Kidney glomerular epithelial cell (primary cell): ENCODE measurements at regions not wholly inside any gene's neighbourhood (a gene's known extent, or its start where the extent isn't known, plus 50 kb on each side); places are given as distances from the start of the nearest gene placed in this dataset.
"Not testable (repeated sequence)": the region's sequence is repeated elsewhere in the genome, so short reads cannot be mapped to it uniquely, and the experiment has no call there.

Source experiments
- DNase-seq: peaks from one replicate; lab custom pipeline; 2025; lab: John Stamatoyannopoulos, UW

- DNase-seq, result peak; percentile 60
Observed at GRCh38 chr4:56575820-56576429, 70.3 kb downstream of the ARL9 start.

- DNase-seq, result not testable (repeated sequence)
Observed at GRCh38 chr4:56592417-56592816, 86.8 kb downstream of the ARL9 start.
